NCI-H2196 treated with DMSO at 0.1 percent for 48 hours (cell line): ENCODE measurements at regions not wholly inside any gene's neighbourhood (a gene's known extent, or its start where the extent isn't known, plus 50 kb on each side); places are given as distances from the start of the nearest gene placed in this dataset.

Source experiments
- DNase-seq: peaks from one replicate; lab custom pipeline; 2025; ENCODE audit not compliant: unreplicated experiment; lab: John Stamatoyannopoulos, UW

GRCh38 chr6:95071464-95071863 is 505.9 kb upstream of the MANEA start:
- DNase-seq = no peak

- DNase-seq = no peak
Measured at GRCh38 chr6:95078457-95078856, 498.9 kb upstream of the MANEA start.

- DNase-seq = no peak
Measured at GRCh38 chr6:95081231-95081630, 496.1 kb upstream of the MANEA start.

- DNase-seq = no peak
Measured at GRCh38 chr6:95081949-95082348, 495.4 kb upstream of the MANEA start.

- DNase-seq = no peak
Measured at GRCh38 chr6:95083506-95083905, 493.8 kb upstream of the MANEA start.

- no peak for DNase-seq
Measured at GRCh38 chr6:95084867-95085266, 492.5 kb upstream of the MANEA start.

GRCh38 chr6:95087394-95088097 is 489.8 kb upstream of the MANEA start:
- peak; percentile 56 for DNase-seq

- peak; percentile 34 for DNase-seq
Measured at GRCh38 chr6:95091823-95092436, 485.4 kb upstream of the MANEA start.

- DNase-seq = no peak
Measured at GRCh38 chr6:95093154-95093553, 484.2 kb upstream of the MANEA start.

GRCh38 chr6:95094751-95095663 is 482.3 kb upstream of the MANEA start:
- DNase-seq = no peak

- DNase-seq = no peak
Measured at GRCh38 chr6:95095855-95096254, 481.5 kb upstream of the MANEA start.

GRCh38 chr6:95099410-95099809 is 477.9 kb upstream of the MANEA start:
- no peak for DNase-seq

GRCh38 chr6:95109212-95109611 is 468.1 kb upstream of the MANEA start:
- DNase-seq = no peak

- DNase-seq = no peak
Measured at GRCh38 chr6:95110767-95111166, 466.6 kb upstream of the MANEA start.

GRCh38 chr6:95117236-95117635 is 460.1 kb upstream of the MANEA start:
- no peak for DNase-seq

- no peak for DNase-seq
Measured at GRCh38 chr6:95119927-95120326, 457.4 kb upstream of the MANEA start.

- no peak for DNase-seq
Measured at GRCh38 chr6:95120984-95121383, 456.4 kb upstream of the MANEA start.

GRCh38 chr6:95127261-95127660 is 450.1 kb upstream of the MANEA start:
- DNase-seq = no peak

GRCh38 chr6:95128439-95128838 is 448.9 kb upstream of the MANEA start:
- DNase-seq = no peak

GRCh38 chr6:95128947-95129346 is 448.4 kb upstream of the MANEA start:
- no peak for DNase-seq

- no peak for DNase-seq
Measured at GRCh38 chr6:95133578-95133977, 443.8 kb upstream of the MANEA start.

- DNase-seq = no peak
Measured at GRCh38 chr6:95135182-95135581, 442.2 kb upstream of the MANEA start.
